ENCODE measurements at regions not wholly inside any gene's neighbourhood (a gene's known extent, or its start where the extent isn't known, plus 50 kb on each side); places are given as distances from the start of the nearest gene placed in this dataset.

DNA sequence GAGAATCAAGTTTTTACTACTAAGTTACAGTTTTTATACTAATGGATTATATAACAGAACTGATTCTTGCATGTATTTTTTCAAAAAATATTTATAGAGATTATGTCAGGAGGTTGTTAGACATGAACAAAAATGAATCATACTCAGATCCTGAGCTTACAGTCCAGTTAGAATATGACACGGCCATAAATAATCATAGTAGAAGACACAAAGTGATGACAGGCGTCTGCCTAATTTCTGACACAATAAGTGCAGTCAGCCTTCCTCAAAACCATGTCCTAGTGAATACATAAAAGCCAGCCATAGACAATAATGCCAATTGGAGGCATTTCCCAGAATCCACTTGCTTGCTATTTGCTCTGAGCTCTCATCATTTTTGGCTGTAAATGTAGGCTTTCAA, 81.7 kb upstream of the POU1F1 start:
- no peak overlapping the region for H3K4me3 ChIP-seq (ENCODE audit: low read length)
- Mint-ChIP-seq H3K4me3 (no peak overlapping the region), H3K36me3 (ENCODE audit: low read depth) (no peaks in the 10 kb centered on the region), H3K27ac (no peak overlapping the region), H3K9me3 (no peaks in the 10 kb centered on the region), H3K4me1 (ENCODE audit: low read depth) (no peaks in the 10 kb centered on the region), H3K27me3 (no peaks in the 10 kb centered on the region)
- no peak for DNase-seq
- POLR2A ChIA-PET: no interaction called here
- H3K36me3 ChIP-seq (ENCODE audit: insufficient read depth, low read length): no peaks in the 10 kb centered on the region
- no peak for TF ChIP-seq CTCF (IDR thresholded peaks at IDR 0.05)
- CTCF ChIA-PET: no interaction called here
- intact Hi-C loops (cut with DNase I, micrococcal nuclease): no loop called here
- no peak overlapping the region for H3K27ac ChIP-seq (ENCODE audit: low read depth in 1 of 2, low read length in 2 of 2)
- H3K9me3 ChIP-seq (ENCODE audit: control insufficient read depth in 1 of 2, insufficient read depth in 1 of 2, low read length in 2 of 2): no peaks in the 10 kb centered on the region
- no peaks in the 10 kb centered on the region for H3K4me1 ChIP-seq (ENCODE audit: insufficient read depth, low read length)
- no peaks in the 10 kb centered on the region for H3K27me3 ChIP-seq (ENCODE audit: control insufficient read depth in 1 of 2, insufficient read depth in 2 of 2, low read length in 2 of 2)
- ATAC-seq (ENCODE audit: poor library complexity): no peak

DNA sequence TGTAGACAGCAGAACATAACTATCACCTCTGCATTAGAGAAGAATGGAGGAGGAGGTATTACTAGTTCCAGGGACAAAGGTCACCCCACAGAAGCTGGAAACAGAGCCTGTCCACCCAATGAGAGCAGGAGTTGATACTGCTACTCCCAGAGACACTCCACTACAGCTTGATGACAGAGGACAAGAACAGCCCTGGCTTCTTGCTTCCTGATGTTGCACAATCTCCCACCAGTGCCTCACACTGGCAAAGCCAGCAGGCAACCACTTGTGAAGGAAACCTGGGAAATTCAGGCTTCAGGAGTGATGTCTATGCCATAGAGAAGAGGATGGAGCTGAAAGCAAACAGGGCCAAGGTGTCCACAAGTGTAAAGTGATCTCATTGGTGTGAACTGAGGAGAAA, 78.0 kb upstream of the POU1F1 start:
- POLR2A ChIA-PET: no interaction called here
- H3K36me3 Mint-ChIP-seq (ENCODE audit: low read depth): no peaks in the 10 kb centered on the region
- CTCF ChIA-PET: interaction anchor here (1.4 kb wide), 1 partner anchor 650 kb away, joined by 4 read pairs; no protein-coding TSS in a partner anchor
- Histone ChIP-seq H3K27ac (ENCODE audit: low read depth in 1 of 2, low read length in 2 of 2) (no peak overlapping the region), H3K9me3 (ENCODE audit: control insufficient read depth in 1 of 2, insufficient read depth in 1 of 2, low read length in 2 of 2) (no peaks in the 10 kb centered on the region), H3K4me1 (ENCODE audit: insufficient read depth, low read length) (no peaks in the 10 kb centered on the region), H3K4me3 (ENCODE audit: low read length) (no peak overlapping the region), H3K27me3 (ENCODE audit: control insufficient read depth in 1 of 2, insufficient read depth in 2 of 2, low read length in 2 of 2) (no peaks in the 10 kb centered on the region), H3K36me3 (ENCODE audit: insufficient read depth, low read length) (no peaks in the 10 kb centered on the region)
- ATAC-seq (ENCODE audit: poor library complexity) (no peak), DNase-seq (no peak)
- H3K9me3 Mint-ChIP-seq: no peaks in the 10 kb centered on the region
- no peak overlapping the region for H3K27ac Mint-ChIP-seq
- intact Hi-C loops (cut with DNase I, micrococcal nuclease): no loop called here
- no peak overlapping the region for H3K4me3 Mint-ChIP-seq
- no peaks in the 10 kb centered on the region for H3K27me3 Mint-ChIP-seq
- no peak for TF ChIP-seq CTCF (IDR thresholded peaks at IDR 0.05)
- no peaks in the 10 kb centered on the region for H3K4me1 Mint-ChIP-seq (ENCODE audit: low read depth)

GRCh38 chr3:87351937-87352336, 75.6 kb upstream of the POU1F1 start:
- Histone ChIP-seq H3K4me1 (ENCODE audit: insufficient read depth, low read length) (no peaks in the 10 kb centered on the region), H3K4me3 (ENCODE audit: low read length) (no peak overlapping the region), H3K9me3 (ENCODE audit: control insufficient read depth in 1 of 2, insufficient read depth in 1 of 2, low read length in 2 of 2) (no peaks in the 10 kb centered on the region), H3K27ac (ENCODE audit: low read depth in 1 of 2, low read length in 2 of 2) (no peak overlapping the region), H3K27me3 (ENCODE audit: control insufficient read depth in 1 of 2, insufficient read depth in 2 of 2, low read length in 2 of 2) (no peaks in the 10 kb centered on the region), H3K36me3 (ENCODE audit: insufficient read depth, low read length) (no peaks in the 10 kb centered on the region)
- Mint-ChIP-seq H3K9me3 (no peaks in the 10 kb centered on the region), H3K27ac (no peak overlapping the region), H3K36me3 (ENCODE audit: low read depth) (no peaks in the 10 kb centered on the region), H3K4me1 (ENCODE audit: low read depth) (no peaks in the 10 kb centered on the region), H3K27me3 (no peaks in the 10 kb centered on the region), H3K4me3 (no peak overlapping the region)
- intact Hi-C loops (cut with DNase I, micrococcal nuclease): loop anchor here in 1 of 2 experiments (2.0 kb wide), 3 partner anchors 651 to 827 kb away; no protein-coding TSS in a partner anchor
- CTCF ChIA-PET: interaction anchor here (1.0 to 1.3 kb wide), 3 partner anchors 12 to 41 kb away, joined by 3 to 4 read pairs (median 3); no protein-coding TSS in a partner anchor
- no peak for TF ChIP-seq CTCF (IDR thresholded peaks at IDR 0.05)
- DNase-seq (no peak), ATAC-seq (ENCODE audit: poor library complexity) (no peak)
- POLR2A ChIA-PET: no interaction called here

Data from CD4-positive, alpha-beta T cell (primary cell).